ENCODE measurements at regions not wholly inside any gene's neighbourhood (a gene's known extent, or its start where the extent isn't known, plus 50 kb on each side); places are given as distances from the start of the nearest gene placed in this dataset.

DNA sequence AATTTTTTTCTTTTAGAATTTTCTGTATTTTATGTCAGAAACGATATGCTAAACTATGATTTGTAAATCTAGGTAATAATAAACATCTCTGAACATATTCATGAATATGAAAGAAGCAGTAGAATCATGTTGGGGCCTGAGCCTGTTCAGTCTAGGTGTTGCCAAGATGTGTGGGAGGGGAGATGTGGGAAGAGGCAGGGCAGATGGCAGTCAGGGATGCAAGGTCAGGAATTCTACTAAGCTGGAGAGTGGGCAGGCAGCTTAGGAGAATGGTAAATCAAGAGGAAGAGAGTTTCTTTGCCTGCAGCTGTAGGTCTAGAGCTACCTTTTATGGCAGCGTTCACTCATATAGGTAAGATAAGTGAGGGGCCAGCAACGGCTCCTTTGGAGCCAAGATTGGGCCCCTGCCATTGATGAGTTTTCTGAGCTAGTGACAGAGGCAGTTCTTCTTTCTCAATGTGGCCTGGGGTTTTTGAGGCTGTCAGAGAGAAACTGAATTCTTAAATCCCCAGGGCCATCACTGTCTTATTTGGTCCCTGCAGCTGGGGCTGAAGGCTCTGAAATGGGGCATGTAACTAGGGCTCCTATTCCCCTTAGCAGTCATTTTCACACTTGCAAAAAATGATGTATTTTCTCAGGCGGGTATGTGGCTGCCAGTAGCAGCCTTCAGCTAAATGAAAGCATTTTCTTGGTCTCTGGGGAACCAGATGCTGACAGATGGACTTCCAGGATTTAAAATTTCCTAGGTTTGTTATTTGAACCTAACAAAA, 232.8 kb downstream of the PIK3C3 start:
- no peak for DNase-seq

DNA sequence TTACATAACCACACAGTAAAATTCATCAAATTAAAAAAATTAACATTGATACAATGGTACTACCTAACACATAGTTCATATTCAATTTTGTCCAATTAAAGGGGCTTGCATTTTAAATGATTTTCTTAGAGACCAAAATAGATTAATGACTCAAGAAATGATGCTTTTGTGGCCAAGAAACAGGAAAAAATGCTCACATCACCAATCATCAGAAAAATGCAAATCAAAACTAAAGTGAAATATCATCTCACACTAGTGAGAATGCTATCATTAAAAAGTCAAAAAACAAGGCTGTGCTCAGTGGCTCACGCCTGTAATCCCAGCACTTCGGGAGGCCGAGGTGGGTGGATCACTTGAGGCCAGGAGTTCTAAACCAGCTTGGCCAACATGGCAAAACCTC, 235.6 kb downstream of the PIK3C3 start:
- no peak for DNase-seq

DNA sequence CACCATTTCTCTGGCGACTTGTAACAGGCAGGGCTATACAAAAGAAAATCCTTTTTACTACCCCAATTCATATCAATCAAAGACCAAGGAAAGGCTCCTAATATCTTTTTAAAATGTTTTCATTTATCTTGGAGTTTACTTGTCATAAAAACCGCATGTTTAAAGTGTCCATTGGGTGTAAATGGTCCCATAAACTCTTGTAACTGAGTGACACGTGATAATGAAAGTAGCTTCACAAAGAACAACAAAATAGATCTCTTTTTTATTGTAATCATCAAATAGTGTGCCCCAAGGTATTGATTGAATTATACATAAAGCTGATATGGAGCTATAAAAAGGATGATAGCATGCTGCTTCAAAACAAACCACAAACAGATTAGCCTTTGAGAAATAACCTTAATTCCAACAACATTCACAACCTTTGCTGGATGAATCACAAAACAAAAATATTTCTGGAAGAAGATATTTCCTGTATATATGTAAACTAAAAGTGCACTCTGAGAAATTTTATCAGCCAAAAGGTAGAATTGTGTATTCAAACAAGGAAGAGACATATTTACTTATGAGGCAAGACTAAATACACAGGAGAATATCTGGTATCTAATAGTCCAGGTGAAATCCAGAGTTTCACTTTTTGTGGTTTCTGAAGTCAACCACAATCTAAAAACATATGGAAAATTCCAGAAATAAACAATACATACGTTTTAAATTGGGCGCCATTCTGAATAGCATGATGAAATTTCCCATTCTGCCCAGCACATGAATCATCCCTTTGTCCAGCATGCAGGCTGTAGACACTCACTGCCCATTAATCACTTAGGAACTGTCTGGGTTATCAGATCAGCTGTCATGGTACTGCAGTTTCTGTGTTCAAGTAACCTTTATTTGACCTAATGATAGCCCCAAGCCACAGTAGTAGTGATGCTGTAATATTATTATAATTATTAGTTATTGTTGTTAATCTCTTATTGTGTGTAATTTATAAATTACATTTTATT, 237.5 kb downstream of the PIK3C3 start:
- DNase-seq: no peak

DNA sequence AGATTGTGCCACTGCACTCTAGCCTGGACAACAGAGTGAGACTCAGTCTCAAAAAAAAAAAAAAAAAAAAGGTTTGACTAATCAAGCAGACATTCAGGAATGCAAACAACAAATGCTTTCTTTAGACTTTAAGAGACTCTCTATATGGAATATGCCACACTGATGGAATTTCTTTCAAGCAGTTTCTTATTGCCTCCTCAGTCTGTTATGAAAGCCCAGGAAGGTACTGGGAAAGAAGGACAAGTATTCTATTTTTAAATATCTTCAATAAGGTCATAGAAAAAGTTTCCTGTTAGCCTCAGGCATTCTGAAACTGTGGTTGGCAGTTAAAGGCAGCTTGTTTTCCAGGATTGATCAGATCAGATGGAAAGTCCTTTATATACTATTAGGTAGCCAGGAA, 241.6 kb downstream of the PIK3C3 start:
- DNase-seq: no peak

DNA sequence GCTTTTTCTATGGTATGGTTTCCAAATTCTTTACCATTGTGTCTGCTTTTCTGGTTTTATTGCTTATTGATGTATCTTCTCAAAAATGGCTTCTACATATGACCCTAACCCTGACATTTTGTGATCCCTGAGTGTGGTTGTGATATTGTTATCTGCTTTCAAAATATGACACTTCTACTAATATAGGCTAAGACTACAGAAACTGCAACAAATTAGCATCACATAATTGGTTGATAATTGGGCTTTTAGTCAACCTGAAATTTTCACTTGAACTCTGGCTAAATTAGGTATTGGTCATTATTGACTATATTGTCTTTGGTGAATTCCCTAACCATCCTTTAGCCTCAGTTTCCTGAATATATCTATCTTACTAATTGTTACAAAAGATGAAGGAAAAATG, 246.1 kb downstream of the PIK3C3 start:
- DNase-seq: no peak

DNA sequence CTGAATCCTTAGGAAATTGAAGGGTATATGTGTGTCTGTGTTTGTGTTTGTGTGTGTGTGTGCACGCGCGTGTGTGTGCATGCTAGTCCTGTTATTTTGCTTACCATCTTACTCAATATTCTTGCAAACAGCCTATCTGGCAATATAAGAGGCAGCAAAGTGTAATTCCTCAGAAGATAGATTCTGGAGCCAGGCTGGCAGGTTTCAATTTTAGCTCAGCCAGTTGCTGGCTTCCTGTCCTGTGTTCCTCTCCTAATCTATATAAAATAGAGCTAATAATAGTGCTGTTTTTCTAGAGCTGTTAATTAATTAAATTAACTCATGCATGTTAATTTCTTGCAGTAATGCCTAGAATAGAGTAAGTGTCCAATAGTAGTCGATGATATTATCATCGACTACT, 256.2 kb downstream of the PIK3C3 start:
- DNase-seq: no peak

DNA sequence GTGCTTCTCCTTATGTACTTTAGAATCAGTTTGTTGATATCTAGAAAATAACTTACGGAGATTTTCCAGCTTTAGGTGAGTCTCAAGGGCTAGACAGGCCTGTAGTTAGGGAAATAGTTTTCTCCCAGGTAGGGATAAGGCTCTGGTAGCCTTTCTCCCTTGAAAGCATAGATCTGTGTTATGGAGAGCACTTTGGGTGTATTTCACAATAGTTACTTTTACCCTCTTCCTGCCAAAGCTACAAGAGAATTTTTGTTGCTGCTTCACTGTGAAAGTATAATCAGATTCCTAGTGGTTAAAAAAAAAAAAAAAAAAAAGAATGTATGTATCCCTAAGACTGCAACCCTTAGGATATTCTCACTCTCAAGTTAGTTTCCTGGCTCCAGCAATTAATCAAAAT, 267.5 kb downstream of the PIK3C3 start:
- DNase-seq: no peak

DNA sequence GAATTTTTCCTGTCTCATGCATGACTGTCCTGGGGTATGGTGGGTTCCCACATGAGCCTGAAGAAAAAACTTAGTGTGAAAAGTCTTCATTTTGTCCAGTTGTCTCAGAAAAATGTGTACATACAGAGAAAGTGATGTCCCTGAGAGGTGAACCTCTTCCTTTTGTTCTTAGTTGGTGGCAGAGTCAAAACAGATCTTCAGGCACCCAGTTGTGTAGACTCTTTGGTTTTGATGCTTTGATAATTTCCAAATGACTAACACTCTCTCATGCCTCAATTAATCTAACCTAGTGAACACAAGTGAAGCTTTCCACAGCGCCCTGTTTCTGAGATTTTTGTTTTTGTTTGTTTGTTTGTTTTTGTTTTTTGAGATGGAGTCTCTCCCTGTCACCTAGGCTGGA, 273.5 kb downstream of the PIK3C3 start:
- DNase-seq: no peak

DNA sequence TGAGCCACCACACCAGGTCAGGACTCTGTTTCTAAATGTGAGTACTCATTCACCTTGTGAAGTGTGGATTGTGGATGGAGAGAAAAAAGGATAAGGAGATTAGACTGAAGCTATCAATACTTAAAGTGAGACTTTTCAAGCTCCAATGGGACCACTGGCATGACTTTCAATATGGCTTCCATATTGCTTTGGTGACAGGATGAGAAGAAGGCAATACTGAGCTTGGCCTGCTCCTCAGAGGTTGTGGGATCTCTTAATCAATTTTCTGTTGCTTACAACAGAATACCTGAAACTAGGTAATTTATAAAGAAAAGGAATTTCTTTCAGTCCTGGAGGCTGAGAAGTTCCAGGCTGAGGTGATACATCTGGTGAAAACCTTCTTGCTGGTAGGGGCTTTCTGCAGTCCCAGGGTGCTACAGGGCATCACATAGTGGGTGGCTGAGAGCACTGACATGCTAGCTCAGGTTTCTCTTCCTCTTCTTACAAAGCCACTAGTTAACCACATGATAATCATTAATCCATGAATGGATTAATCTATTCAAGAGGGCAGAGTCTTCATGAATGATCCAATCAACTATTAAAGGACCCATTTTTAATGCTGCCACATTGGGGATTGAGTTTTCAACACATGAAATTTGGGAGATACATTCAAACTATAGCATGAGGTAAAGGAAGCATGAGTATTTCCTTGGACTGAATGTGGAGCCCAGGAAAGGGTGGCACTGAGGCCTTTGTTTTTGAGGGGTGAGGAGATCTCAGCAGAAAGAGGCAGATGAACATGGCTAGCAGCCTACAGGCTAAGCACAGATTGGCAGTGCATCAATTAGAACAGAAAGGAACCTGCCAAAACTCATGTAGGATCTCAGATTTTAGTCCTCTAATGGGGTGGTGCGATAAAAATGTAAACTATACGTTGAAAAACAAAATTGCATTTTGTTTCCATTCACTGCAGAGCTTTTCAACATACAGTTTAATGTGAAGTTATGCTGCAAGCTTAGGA, 274.5 kb downstream of the PIK3C3 start:
- DNase-seq: no peak

DNA sequence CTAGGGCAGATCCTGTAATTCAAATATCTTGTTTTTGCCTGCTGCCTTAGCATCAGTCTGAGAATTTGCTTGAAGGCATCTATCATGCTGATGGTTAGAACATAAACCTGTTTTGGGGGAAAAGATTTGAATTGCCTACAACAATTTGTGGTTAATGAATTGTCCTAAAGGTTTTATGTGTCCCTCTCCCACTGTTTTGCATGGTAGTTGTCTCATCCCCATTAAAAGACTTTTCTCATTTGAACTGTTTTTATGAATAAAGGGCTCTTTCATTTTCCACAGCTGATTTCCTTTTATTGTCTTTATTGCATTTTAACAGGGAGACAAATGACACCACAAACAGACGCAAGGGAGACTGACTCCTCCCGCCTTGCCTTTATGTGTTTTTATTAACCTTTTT, 275.6 kb downstream of the PIK3C3 start:
- DNase-seq: no peak

DNA sequence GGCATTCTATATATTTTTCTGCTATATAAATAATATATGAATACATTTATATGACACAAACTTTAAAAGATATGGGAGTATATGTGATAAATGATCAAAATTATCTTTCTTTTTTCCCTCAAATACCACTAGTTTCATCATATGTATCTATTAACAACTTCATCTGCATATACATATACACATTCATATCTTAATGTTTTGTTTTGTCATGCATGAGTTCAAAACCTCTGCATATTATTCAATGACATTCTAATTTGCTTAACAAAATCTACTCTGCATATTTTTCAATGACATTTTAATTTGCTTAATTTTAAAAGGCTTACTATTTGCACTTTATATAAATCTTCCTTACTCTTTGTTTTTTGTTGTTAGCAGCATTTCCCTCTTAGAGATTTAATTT, 276.2 kb downstream of the PIK3C3 start:
- no peak for DNase-seq

DNA sequence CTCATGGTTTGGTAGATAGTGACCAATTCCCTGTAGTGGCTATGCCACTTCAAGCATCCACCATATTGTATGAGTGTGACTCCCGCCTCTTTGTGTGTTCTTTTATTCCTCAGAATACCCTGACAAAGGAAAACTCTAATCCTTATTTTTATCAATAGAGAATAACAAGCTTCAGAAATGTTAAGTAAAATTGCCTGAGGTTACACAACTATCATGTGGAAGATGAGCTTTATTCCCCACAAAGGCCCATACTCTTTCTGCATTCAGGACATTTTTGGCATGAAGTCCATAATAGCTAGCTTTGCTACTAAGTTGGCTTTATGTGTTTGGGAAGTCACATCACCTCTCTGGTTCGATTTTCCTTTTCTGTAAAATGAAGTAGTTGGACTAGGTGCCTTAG, 276.8 kb downstream of the PIK3C3 start:
- DNase-seq: no peak

DNA sequence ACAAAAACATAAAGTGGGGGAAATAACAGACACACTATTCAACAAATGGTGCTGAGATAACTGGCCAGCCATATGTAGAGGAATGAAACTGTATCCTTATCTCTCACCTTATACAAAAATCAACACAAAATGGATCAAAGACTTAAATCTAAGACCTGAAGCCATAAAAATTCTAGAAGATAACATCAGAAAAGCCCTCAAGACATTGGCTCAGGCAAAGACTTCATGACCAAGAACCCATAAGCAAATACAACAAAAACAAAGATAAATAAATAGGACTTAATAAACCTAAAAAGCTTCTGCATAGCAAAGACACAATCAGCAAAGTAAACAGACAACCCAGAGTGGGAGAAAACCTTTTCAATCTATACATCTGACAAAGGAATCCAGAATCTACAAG, 278.9 kb downstream of the PIK3C3 start:
- DNase-seq: no peak

DNA sequence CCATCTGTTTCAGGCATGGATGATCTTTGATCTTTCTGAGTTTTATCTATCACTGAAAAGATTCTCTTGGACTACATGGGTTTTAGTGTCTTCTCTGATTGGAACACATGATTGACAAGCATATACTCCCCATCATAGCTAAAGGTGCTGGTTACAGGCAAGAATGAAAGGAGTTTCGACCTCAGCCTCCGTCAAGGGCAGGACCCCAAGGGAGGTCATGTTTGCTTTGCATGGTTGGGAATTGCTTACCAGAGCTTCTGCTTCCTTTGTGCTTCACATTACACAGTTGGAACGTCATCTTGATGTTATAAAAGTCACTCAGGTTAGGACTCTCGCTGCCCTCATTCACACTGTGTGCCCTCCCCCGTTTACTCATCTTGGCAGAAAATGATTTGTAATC, 287.7 kb downstream of the PIK3C3 start:
- no peak for DNase-seq

DNA sequence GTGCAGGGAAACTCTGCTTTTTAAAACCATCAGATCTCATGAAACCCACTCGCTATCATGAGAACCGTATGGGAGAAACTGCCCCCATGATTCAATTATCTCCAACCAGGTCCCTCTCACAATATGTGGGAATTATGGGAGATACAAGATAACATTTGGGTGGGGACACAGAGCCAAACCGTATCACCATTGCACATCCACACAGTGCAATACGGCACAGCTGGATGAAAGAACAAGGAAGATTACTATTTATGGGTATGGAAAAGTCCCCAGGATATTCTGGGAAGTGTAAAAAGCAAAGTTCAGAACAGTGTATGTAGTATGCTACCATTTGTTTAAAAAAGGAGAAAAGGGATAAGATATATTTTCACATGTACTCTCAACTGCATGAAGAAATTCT, 290.1 kb downstream of the PIK3C3 start:
- DNase-seq: no peak

DNA sequence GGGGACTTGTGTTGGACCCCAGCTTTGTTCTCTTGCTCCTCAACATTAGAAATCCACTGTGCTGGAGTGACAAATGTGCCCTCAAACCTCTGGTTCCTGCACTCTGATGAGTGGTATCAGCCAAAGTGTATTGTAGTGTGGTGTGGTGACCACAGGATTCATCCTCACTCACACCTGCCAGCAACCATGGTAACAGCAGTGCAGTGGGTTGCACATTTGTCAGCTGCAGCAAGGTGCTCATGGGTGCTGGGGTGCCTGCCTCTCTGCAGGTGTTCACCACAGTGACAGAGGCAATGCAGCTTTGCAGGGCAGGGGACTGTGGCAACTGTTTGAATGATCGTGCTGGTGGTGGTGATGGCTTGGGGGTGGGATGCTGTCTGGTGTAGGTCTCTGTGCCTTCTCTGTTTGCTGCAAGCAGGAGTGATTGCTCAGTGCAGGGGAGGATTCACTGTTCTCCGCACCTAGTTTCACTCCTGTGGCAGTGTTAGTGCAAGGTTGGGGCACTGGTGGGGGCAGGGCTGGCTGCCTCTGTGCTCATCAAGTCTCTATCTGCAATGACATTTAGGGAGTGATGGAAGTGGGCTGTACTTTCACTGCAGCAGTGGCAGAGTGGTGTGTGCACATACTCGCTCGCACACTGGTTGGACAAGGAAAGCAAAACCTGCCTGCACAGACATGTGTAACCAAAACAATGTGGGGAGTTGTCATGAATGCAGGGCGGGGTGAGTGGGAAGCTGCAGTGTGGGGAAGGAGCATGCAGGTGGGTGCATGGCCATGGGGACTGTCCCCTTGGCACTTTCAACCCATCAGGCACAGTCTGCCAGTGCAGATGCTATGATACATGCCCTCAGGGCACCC, 301.1 kb downstream of the PIK3C3 start:
- no peak for DNase-seq

DNA sequence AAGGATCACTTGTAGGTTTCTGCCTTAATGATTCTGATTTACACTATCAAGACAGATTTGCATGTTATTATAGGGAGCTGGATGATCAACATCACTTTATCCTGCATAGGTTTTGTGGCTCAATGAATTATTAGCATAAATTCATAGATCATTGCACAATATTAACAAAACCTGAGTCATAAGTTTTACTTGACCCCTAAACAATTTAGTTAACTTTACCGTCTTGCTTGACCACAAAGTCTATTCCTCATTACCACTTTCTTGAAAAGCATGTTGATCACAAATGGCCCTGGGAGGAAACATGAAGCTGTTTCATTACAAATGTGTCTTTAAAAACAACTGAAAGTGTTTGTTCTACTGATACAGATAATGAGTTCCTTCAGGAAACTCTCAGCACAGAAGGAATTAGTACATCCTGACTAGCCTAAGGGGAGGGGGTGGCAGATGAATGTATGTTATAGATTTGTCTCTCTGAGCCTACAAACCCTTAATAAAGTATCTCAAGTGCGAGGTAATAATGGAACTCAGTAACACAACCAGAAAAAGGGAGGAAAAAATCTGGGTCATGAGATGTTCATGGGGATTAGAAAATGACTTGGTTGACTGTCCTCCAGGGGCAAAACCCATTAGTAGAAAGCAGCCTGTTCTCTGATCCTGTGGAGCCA, 303.4 kb downstream of the PIK3C3 start:
- DNase-seq: no peak

DNA sequence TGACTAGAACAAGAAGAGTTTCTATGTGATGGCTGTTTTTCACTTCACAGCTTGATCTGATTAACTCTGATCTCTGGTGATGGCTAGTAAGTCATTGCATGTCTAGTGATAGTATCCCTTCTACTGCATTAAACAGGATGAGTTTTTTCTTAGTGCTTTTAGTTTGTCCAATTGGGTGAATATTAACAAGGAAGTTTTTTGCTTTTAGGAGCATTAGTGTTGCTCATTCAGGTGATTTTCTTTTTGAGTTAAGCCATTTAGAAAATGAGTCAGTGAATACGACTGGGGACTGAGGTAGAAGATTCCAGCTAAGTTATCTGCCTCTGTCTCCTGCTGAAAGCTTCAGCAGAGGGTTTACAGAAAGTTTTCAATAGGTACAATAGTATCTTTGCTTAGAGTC, 306.7 kb downstream of the PIK3C3 start:
- DNase-seq: no peak

DNA sequence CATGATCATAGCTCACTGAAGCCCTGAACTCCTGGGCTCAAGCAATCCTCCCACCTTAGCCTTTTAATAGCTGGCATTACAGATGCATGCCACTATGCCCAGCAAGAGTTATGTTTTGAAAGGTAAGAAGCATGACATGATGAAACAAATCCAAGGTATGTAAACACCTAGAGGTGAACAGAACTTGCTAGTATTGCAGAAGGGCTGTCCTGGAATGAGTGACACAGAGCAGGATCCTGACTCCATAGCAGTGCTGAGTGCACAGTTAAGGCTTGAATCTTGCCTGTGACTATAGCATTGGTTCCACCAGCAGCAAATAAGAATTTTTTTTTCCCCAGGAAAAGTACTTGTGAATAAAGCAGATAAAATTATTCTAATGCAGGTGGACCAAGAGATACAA, 309.5 kb downstream of the PIK3C3 start:
- DNase-seq: no peak

DNA sequence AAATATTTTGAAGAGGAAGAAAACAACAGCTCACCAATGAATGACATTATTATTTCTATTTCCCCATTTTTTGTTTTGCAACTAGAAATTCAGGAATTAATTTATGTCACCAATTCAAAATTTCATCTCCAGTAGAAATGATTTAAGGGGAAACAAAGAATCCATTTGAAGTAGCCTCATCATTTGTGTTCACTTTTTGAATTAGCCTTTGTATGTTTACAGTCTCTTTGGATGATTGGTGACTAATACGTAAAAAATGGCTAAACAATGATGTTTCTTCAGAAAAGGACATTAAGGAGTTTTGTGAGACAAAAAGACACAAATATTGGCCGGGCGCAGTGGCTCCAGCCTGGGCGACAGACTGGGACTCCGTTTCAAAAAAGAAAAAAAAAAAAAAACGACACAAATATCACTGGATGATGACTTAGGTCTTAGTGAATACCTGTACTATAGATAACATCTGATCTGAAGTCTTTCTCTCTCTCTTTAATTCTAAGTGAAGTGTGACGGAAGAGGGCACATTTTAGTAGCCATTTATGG, 313.2 kb downstream of the PIK3C3 start:
- no peak for DNase-seq

DNA sequence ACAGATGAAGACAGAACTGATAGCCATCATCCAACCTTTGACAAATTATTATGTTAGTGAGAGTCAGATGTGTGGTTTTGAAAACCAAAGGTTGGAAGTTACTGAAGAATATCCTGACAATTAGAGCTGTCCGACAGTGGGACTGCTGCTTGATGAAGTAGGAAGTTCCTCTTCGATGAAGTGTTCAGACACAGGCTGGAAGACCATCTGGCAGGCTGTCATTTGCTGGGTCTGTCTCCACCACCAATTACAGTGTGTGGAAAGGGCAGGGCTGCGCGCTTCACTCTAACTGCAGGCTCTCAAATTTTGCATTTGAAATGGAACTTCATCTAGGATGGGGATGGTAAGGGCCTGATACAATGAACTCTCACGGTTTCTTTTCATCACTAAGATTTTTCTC, 313.8 kb downstream of the PIK3C3 start:
- DNase-seq: no peak

Data from AML-193 (cell line).